ENCODE measurements at regions not wholly inside any gene's neighbourhood (a gene's known extent, or its start where the extent isn't known, plus 50 kb on each side); places are given as distances from the start of the nearest gene placed in this dataset.
"Not testable (repeated sequence)": the region's sequence is repeated elsewhere in the genome, so short reads cannot be mapped to it uniquely, and the experiment has no call there.

DNA sequence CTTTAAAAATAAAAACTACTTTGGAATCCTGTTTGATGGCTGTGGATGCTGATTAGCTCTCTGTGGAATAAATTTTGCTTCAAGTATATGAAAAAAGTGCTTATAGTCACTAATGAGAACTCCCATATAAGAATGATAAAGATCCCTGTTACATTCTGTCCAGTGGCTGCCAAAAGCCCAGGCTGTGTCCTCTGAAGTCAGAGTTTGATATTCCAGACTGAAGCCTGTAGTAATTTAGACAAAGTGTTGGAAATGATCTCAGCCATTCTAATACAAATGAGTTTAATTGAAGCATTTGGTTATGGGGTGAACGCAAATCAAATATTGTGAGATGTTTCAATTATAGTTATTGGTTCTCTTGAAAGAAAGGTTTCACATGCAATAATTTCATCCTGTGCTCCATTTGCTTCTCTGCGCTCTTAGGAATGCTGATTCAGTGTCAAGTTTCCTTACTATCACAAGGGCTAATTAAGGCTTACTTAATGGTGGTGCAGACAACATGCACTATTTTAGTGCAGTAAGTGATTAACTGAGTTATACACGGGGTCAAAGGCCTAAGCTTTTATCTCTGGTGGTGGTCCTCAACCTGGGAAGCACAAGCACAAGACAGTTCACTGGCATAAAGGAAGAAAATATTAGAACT is 867.6 kb downstream of the SORCS1 start:
- no peak for DNase-seq (ENCODE audit: low read depth)

GRCh38 chr10:106284802-106285587 is 879.5 kb downstream of the SORCS1 start:
- DNase-seq (ENCODE audit: low read depth) = peak; percentile 79

- DNase-seq (ENCODE audit: low read depth) = no peak
These were observed 883.5 kb downstream of the SORCS1 start for GRCh38 chr10:106280896-106281460.

GRCh38 chr10:106278383-106278782 is 886.1 kb downstream of the SORCS1 start:
- DNase-seq (ENCODE audit: low read depth) = peak; percentile 18

- no peak for DNase-seq (ENCODE audit: low read depth)
These were observed 893.3 kb downstream of the SORCS1 start for GRCh38 chr10:106271237-106271636.

GRCh38 chr10:106268000-106268399 is 896.5 kb downstream of the SORCS1 start:
- no peak for DNase-seq (ENCODE audit: low read depth)

GRCh38 chr10:106267591-106267990 is 896.9 kb downstream of the SORCS1 start:
- no peak for DNase-seq (ENCODE audit: low read depth)

DNA sequence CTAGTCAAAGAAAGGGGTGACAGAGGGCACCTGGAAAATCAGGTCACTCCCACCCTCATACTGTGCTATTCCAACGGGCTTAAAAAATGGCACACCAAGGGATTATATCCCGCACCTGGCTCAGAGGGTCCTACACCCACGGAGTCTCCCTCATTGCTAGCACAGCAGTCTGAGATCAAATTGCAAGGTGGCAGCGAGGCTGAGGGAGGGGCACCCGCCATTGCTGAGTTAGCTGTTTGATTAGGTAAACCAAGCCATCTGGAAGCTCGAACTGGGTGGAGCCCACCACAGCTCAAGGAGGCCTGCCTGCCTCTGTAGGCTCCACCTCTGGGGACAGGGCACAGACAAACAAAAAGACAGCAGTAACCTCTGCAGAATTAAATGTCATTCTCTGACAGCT is 907.1 kb downstream of the SORCS1 start:
- not testable (repeated sequence) for DNase-seq (ENCODE audit: low read depth)

GRCh38 chr10:106255111-106255678 is 909.3 kb downstream of the SORCS1 start:
- no peak for DNase-seq (ENCODE audit: low read depth)

GRCh38 chr10:106254071-106254470 is 910.4 kb downstream of the SORCS1 start:
- DNase-seq (ENCODE audit: low read depth) = no peak

DNA sequence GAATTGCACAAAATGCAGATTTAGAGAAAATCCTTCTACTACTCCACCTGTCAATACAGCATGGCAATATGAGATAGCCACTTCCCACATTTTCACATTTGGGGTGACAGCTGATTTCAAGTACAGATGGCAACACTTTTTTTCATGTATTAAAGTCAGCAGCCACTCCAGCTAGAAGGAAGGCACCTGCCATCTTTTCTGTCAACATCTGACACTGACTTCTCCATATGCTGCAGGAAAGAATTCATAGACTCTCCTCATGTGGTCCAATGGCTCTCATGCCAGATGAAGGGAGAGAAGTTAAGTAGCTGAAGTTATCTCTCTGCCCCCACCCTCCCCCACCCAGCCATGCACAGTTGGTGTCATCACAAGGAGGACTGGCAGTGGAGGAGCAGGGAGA is 912.0 kb downstream of the SORCS1 start:
- no peak for DNase-seq (ENCODE audit: low read depth)

GRCh38 chr10:106251573-106251972 is 912.9 kb downstream of the SORCS1 start:
- no peak for DNase-seq (ENCODE audit: low read depth)

DNA sequence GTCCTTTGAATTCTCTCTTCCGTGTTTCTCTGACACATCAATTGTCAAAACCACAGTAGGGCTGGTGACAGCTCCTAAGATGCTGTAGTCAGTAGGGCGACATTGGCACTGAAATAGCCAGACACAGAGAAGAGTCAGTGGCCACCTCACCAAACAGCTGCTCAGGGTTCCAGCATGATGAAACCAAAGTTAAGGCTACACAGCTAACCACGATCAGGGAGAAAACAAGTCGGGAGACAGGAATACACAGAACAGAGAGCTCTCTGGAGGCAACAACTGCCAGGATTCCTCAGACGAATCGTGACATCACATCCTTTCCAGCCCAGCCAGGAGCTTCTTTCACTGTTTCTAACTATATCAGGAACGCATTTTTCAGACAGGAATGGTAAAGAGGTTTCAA is 922.2 kb downstream of the SORCS1 start:
- DNase-seq (ENCODE audit: low read depth) = no peak

DNA sequence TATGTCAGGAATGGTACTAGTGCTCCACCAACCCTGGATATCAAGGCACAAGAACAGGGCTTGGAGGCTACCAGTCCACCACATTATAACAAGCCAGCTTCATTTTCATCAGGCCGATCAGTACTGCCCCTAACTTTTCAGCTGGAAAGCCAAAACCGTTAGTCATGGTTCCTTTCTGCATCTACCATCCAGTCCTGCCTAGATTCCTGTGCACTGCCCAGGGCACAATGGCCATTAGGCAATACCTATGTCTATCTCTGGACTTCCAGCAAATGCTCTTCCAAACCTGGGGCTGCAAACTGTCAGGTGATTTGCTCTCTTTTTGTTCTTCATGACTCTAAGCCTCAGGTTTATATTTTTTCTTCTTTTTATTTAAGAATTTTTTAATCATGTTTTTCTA is 937.7 kb downstream of the SORCS1 start:
- DNase-seq (ENCODE audit: low read depth) = no peak

GRCh38 chr10:106226142-106226541 is 938.4 kb downstream of the SORCS1 start:
- DNase-seq (ENCODE audit: low read depth) = no peak

DNA sequence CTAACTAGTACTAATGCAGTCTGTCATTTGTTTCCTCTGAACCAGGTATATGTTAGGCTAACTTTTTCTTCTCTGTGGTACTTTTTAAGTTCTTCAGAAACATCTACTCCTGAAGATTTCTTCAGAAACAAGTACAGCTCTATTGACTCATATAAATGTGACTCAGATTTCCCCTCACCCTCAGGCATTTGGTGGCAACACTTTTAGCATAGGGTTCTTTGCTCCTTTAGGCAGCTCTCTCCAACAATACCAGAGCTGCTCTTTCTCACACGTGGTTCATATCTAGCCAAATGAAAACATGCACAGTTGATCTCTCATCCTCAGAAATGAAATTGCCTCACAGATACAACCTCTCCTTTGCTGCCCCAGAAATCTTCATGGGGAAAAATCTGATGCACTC is 939.8 kb downstream of the SORCS1 start:
- DNase-seq (ENCODE audit: low read depth) = peak; percentile 51

GRCh38 chr10:106217627-106218026 is 946.9 kb downstream of the SORCS1 start:
- DNase-seq (ENCODE audit: low read depth) = no peak

GRCh38 chr10:106216085-106216484 is 948.4 kb downstream of the SORCS1 start:
- DNase-seq (ENCODE audit: low read depth) = no peak

DNA sequence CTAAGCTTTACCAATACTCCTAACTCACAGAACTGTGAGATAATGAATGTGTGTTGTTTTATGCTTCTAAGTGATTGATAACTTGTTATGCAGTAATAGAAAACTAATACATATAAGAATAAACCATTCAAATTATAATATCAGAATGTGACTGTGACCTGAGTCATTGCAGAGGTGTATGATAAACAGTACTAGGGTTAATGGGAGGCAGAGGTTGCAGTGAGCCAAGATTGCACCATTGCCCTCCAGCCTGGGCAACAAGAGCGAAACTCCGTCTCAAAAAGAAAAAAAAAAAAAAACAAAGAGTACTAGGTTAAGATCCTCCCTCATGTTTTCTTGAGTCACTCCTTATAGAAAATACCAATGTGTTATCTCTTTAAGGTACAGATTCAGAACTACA is 950.3 kb downstream of the SORCS1 start:
- no peak for DNase-seq (ENCODE audit: low read depth)

- DNase-seq (ENCODE audit: low read depth) = no peak
These were observed 951.0 kb downstream of the SORCS1 start for GRCh38 chr10:106213493-106213892.

- no peak for DNase-seq (ENCODE audit: low read depth)
These were observed 966.2 kb downstream of the SORCS1 start for GRCh38 chr10:106198275-106198674.

- DNase-seq (ENCODE audit: low read depth) = peak; percentile 46
These were observed 975.2 kb downstream of the SORCS1 start for GRCh38 chr10:106189292-106189691.

- peak; percentile 79 for DNase-seq (ENCODE audit: low read depth)
These were observed 978.6 kb downstream of the SORCS1 start for GRCh38 chr10:106185951-106186350.

All from iris pigment epithelial cell (primary cell).